HG02840 (cell line): ENCODE measurements at regions not wholly inside any gene's neighbourhood (a gene's known extent, or its start where the extent isn't known, plus 50 kb on each side); places are given as distances from the start of the nearest gene placed in this dataset.
A peak's percentile ranks its signal among the peaks of the same experiment; 100 is the strongest.

ENCODE experiments used
- ATAC-seq: cut with Tn5 transposase; IDR thresholded peaks from one replicate; pipeline ENCODE4 v1.9.1; 2021; ENCODE audit warnings: mild to moderate bottlenecking, moderate library complexity, moderate number of reproducible peaks; ENCODE audit not compliant: unreplicated experiment, low FRiP score

GRCh38 chr1:9419369-9420041 lies 119.8 kb upstream of the SLC25A33 start:
- no peak for ATAC-seq

DNA sequence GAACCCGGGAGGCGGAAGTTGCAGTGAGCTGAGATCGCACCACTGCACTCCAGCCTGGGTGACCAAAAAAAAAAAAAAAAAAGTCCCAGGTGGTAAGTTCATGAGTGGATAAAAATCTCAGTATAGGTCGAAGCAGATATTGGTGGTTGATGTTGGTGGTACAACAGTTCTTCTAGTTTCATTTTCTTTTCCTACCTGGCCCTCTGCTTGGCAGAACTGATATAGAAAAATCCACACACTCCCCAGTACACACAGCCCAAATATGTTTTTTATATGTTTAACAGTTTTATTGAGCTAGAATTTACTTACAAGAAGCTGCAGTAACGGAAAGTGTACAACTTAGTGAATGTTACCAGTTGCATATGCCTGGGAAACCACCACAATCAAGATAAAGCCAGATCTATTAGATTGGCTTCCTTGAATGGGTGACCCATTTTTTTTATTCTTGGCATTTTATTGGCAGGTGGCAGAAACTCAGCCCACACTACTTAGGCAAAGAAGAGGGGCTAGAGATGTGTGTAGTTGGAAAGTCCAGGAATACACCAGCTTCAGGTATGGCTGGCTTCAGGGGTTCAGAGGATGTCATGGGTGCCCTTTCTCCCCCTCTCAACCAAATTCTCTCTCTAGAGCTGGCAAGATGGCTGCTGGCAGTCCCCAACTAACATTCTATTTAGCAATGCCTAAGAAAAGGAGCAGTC lies 118.3 kb upstream of the SLC25A33 start:
- ATAC-seq, result no peak

- no peak for ATAC-seq
These were observed 117.8 kb upstream of the SLC25A33 start for GRCh38 chr1:9421533-9421873.

DNA sequence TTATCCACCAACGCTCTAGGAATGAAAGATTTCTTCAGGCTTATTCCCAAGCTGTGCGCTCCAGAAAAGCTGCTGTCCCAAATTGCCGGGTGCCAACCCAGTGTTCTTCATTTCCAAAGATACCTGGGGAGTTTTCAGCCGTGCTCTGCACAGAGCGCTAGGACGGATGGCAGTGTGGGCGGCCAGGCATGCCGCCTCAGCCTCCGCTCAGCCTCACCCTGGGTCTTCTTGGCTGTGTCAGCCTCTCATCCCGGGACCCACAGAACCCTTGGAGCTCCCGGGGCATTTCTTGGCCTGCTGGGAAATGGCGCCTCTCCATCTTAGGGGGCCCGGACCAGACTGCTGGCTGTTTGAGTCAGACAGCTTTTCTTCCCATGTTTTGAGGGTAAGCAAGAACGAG lies 116.9 kb upstream of the SLC25A33 start:
- ATAC-seq, result no peak

GRCh38 chr1:9422911-9423505 lies 116.3 kb upstream of the SLC25A33 start:
- no peak for ATAC-seq

- no peak for ATAC-seq
These were observed 115.0 kb upstream of the SLC25A33 start for GRCh38 chr1:9424261-9424660.

- ATAC-seq, result peak; percentile 3
These were observed 113.4 kb upstream of the SLC25A33 start for GRCh38 chr1:9425859-9426258.

GRCh38 chr1:9426291-9426711 lies 113.0 kb upstream of the SLC25A33 start:
- peak; percentile 50 for ATAC-seq

DNA sequence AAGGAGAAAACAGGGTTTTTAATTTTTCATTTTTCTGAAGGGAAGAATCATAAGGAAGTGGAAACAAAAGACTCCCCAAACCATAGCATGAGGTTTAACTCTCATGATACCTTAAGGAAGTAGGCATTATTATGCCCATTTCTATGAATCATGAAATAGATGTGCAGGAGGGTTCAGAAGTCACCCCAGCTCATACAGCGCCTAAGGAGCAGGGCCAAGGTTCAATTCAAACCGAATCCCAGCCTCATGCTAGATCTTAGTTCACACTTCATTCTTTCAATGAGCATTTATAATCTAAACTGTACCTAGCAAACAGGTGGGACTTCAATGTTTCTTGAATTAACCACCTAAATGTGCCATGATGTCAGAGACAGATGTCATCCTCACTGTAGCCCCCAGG lies 111.9 kb upstream of the SLC25A33 start:
- no peak for ATAC-seq

- ATAC-seq, result peak; percentile 89
These were observed 110.5 kb upstream of the SLC25A33 start for GRCh38 chr1:9428601-9429341.

- no peak for ATAC-seq
These were observed 109.9 kb upstream of the SLC25A33 start for GRCh38 chr1:9429342-9429711.

DNA sequence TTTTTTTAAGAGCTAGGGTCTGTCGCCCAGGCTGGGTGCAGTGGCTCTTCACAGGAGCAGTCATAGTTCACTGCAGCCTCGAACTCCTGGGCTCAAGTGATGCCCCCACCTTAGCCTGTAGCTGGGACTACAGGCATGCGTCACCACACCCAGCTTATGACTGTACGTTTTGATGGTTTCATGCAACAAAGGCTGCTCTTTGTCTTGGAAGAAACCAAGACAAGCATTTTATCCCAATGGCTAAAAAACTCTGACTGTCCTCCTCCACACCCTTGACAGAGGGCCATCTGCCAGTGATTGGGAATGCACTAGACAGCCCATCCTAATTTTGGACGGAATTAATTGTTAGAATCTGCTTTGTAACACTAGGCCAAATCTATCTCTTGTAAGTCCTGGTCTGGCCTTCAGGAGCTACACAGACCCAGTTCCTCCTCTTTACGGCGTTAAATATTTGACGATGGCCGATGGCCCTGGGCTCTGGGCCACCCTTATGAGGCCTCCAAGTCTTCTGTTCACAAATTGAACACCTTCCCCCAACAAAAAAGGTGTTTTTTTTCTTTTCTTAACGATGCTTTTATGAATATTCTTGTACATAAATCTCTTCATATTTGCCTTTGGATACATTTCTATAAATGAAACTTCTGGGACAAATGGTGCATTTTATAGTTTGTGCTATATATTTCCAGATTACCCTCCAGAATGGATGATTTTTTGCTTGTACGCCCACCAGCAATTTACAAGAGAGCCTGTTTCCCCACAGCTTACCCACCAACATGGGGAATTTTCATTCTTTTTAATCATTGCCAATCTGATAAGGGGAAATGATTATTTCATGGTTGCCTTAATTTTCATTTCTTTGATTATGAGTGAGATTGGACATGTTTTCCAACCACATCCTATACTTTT lies 104.8 kb upstream of the SLC25A33 start:
- ATAC-seq, result no peak

DNA sequence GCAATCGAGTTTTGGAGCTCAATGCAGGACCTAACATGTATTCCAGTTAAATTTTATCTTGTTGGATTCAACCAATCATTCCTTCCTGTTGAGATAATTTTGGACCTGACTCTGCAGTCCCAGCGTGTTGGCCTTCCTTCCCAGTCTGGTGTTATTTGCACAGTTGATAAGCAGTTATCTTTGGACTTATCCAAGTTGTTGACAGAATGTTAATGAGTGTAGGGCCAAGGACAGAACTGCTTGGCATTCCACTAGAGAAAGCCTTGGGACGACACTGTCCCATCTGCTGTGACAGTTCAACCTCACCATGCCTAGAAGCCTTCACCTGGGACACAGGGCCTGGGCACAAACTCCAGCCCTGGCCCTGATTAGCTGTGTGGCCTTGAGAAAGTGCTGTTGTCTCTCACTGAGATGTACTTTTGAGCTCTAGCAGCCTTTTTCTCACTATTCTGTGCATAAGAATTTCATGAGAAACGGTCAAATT lies 104.1 kb upstream of the SLC25A33 start:
- ATAC-seq, result no peak

DNA sequence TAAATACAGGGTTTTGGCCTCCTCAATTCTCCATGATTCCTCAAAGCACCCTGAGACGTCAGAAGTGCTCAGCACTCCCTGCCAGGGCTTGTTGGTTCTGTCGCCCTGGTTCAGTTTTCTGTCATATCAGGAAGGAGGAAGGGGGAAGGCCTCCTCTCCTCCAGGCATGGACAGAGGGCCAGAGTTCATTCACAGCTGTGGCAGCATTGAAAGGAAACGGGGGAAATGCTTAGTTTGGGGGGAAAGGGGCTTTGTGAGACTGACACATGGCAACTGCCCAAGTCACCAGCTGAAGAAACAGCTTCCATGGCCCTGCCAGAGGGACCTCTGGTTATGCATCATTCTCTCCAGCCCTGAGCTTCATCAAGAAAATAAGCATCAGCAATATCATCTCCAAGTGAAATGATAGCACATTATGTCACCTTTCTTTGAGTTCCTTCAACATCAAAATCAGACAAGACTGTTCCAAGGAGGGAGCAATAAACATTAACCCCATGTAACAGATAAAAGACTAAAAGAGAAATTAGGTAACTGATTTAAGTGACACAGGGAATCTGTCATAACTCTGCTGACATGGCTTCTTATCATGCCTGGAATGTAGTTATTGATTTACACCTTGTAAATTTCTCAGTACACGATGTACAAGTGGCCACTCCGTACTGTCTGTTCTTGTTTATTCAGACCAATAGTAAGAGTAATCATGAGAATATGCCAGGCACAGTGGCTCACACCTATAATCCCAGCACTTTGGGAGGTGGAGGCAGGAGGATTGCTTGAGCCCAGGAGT lies 103.2 kb upstream of the SLC25A33 start:
- ATAC-seq, result no peak

- ATAC-seq, result no peak
These were observed 101.3 kb upstream of the SLC25A33 start for GRCh38 chr1:9437961-9438430.

- no peak for ATAC-seq
These were observed 100.7 kb upstream of the SLC25A33 start for GRCh38 chr1:9438431-9439073.

DNA sequence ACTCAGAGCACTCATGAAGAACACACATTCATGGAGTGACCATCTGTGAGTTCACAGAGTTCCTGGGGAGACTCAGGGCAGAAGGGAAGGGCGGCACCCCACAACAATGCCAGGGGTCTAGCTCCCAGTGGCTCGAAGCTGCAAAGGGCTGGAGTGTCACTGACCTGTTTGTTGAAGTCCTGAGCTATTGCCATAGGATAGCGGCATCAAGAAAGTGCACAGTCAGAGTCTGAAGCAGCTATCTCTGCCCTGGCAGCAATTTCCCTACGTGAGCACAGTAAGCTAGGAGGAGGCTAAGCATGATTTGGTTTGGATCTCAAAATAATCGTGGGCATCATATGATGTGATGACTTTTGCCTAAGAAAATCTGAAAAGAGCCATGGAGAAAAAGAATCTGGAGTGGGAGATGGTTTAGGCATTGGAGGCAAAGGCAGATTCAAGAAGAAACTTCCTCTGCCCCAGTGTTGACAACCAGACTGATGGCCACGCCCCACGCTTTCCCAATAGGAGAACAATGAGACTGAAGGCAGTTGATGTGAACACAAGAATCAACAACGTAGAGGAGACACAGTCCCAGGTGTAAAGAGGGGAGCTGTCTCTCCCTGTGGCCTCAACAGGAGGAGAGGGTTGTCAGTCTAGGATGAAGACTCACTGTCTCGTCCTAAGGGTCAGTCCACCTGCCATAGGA lies 100.0 kb upstream of the SLC25A33 start:
- ATAC-seq, result no peak

DNA sequence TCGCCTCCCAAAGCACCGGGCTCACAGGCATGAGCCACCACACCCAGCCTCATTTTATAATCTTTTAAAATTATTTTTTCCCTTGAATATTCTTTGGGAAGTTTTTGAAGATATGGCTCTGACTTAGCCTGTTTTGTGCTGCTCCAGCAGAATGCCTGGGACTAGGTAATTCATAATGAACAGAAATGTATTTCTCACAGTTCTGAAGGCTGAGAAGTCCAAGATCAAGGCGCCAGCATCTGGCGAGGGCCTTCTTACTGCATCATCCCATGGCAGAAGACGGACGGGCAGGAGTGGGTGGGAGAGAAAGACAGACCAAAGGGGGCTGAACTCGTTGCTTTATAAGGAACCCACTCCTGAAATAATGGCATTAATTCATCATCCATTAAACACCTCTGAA lies 99.0 kb upstream of the SLC25A33 start:
- no peak for ATAC-seq
